ENCODE measurements at regions not wholly inside any gene's neighbourhood (a gene's known extent, or its start where the extent isn't known, plus 50 kb on each side); places are given as distances from the start of the nearest gene placed in this dataset.

- TF ChIP-seq, protein P1, sequence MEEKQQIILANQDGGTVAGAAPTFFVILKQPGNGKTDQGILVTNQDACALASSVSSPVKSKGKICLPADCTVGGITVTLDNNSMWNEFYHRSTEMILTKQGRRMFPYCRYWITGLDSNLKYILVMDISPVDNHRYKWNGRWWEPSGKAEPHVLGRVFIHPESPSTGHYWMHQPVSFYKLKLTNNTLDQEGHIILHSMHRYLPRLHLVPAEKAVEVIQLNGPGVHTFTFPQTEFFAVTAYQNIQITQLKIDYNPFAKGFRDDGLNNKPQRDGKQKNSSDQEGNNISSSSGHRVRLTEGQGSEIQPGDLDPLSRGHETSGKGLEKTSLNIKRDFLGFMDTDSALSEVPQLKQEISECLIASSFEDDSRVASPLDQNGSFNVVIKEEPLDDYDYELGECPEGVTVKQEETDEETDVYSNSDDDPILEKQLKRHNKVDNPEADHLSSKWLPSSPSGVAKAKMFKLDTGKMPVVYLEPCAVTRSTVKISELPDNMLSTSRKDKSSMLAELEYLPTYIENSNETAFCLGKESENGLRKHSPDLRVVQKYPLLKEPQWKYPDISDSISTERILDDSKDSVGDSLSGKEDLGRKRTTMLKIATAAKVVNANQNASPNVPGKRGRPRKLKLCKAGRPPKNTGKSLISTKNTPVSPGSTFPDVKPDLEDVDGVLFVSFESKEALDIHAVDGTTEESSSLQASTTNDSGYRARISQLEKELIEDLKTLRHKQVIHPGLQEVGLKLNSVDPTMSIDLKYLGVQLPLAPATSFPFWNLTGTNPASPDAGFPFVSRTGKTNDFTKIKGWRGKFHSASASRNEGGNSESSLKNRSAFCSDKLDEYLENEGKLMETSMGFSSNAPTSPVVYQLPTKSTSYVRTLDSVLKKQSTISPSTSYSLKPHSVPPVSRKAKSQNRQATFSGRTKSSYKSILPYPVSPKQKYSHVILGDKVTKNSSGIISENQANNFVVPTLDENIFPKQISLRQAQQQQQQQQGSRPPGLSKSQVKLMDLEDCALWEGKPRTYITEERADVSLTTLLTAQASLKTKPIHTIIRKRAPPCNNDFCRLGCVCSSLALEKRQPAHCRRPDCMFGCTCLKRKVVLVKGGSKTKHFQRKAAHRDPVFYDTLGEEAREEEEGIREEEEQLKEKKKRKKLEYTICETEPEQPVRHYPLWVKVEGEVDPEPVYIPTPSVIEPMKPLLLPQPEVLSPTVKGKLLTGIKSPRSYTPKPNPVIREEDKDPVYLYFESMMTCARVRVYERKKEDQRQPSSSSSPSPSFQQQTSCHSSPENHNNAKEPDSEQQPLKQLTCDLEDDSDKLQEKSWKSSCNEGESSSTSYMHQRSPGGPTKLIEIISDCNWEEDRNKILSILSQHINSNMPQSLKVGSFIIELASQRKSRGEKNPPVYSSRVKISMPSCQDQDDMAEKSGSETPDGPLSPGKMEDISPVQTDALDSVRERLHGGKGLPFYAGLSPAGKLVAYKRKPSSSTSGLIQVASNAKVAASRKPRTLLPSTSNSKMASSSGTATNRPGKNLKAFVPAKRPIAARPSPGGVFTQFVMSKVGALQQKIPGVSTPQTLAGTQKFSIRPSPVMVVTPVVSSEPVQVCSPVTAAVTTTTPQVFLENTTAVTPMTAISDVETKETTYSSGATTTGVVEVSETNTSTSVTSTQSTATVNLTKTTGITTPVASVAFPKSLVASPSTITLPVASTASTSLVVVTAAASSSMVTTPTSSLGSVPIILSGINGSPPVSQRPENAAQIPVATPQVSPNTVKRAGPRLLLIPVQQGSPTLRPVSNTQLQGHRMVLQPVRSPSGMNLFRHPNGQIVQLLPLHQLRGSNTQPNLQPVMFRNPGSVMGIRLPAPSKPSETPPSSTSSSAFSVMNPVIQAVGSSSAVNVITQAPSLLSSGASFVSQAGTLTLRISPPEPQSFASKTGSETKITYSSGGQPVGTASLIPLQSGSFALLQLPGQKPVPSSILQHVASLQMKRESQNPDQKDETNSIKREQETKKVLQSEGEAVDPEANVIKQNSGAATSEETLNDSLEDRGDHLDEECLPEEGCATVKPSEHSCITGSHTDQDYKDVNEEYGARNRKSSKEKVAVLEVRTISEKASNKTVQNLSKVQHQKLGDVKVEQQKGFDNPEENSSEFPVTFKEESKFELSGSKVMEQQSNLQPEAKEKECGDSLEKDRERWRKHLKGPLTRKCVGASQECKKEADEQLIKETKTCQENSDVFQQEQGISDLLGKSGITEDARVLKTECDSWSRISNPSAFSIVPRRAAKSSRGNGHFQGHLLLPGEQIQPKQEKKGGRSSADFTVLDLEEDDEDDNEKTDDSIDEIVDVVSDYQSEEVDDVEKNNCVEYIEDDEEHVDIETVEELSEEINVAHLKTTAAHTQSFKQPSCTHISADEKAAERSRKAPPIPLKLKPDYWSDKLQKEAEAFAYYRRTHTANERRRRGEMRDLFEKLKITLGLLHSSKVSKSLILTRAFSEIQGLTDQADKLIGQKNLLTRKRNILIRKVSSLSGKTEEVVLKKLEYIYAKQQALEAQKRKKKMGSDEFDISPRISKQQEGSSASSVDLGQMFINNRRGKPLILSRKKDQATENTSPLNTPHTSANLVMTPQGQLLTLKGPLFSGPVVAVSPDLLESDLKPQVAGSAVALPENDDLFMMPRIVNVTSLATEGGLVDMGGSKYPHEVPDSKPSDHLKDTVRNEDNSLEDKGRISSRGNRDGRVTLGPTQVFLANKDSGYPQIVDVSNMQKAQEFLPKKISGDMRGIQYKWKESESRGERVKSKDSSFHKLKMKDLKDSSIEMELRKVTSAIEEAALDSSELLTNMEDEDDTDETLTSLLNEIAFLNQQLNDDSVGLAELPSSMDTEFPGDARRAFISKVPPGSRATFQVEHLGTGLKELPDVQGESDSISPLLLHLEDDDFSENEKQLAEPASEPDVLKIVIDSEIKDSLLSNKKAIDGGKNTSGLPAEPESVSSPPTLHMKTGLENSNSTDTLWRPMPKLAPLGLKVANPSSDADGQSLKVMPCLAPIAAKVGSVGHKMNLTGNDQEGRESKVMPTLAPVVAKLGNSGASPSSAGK (IDR thresholded peaks at IDR 0.05) = no peak
- TF ChIP-seq ZNF444 (CRISPR knock-in tag; IDR thresholded peaks at IDR 0.05) (no peak), ZNF518B (CRISPR knock-in tag; IDR thresholded peaks at IDR 0.05) (no peak), HMG20B (CRISPR knock-in tag; IDR thresholded peaks at IDR 0.05) (no peak), ZNF3 (CRISPR knock-in tag; IDR thresholded peaks at IDR 0.05) (no peak), EHMT2 (IDR thresholded peaks at IDR 0.05) (no peak)
- TF ChIP-seq, protein P2, sequence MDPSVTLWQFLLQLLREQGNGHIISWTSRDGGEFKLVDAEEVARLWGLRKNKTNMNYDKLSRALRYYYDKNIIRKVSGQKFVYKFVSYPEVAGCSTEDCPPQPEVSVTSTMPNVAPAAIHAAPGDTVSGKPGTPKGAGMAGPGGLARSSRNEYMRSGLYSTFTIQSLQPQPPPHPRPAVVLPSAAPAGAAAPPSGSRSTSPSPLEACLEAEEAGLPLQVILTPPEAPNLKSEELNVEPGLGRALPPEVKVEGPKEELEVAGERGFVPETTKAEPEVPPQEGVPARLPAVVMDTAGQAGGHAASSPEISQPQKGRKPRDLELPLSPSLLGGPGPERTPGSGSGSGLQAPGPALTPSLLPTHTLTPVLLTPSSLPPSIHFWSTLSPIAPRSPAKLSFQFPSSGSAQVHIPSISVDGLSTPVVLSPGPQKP (CRISPR knock-in tag; IDR thresholded peaks at IDR 0.05) = no peak
- TF ChIP-seq, protein P3, sequence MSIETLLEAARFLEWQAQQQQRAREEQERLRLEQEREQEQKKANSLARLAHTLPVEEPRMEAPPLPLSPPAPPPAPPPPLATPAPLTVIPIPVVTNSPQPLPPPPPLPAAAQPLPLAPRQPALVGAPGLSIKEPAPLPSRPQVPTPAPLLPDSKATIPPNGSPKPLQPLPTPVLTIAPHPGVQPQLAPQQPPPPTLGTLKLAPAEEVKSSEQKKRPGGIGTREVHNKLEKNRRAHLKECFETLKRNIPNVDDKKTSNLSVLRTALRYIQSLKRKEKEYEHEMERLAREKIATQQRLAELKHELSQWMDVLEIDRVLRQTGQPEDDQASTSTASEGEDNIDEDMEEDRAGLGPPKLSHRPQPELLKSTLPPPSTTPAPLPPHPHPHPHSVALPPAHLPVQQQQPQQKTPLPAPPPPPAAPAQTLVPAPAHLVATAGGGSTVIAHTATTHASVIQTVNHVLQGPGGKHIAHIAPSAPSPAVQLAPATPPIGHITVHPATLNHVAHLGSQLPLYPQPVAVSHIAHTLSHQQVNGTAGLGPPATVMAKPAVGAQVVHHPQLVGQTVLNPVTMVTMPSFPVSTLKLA (conservative IDR thresholded peaks at IDR 0.05) = no peak
Observed at GRCh38 chr2:196584903-196585302, 54.6 kb upstream of the CCDC150 start (continued).
